ENCODE measurements at regions not wholly inside any gene's neighbourhood (a gene's known extent, or its start where the extent isn't known, plus 50 kb on each side); places are given as distances from the start of the nearest gene placed in this dataset.

DNA sequence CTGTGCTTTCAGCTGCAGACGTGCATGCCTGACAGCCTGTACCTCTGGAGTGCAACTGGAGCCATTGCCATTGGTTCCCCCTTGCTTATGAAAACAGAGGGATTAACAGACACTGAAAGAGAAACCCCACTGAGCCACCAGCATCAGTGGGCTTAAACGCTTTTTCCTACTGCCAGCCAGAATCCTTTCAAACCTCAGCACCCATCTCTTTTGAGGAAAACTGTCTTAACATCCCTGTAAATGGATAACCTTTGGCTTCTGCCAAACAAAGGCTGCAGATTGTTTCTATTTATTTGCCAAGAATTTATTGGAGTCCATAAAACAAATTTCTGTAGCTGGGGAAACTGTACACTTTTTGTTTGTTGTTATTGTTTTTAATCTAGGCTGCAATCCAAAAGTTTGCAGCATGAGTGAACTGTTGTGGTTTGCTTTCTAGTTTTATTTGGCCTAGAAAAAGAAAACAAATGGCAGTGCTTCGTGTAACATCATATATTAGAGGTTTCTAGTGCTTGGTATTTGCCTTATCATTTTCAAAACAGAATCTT, 369.2 kb upstream of the IL12A start:
- no peak for TF ChIP-seq CTCF (IDR thresholded peaks at IDR 0.05)
- TF ChIP-seq POLR2A (IDR thresholded peaks at IDR 0.05): no peak
- TF ChIP-seq POLR2AphosphoS5 (IDR thresholded peaks at IDR 0.05): no peak
- TF ChIP-seq EP300 (IDR thresholded peaks at IDR 0.05): no peak

Data from gastroesophageal sphincter (tissue), 3 donors.